WTC11 (cell line): ENCODE measurements at regions not wholly inside any gene's neighbourhood (a gene's known extent, or its start where the extent isn't known, plus 50 kb on each side); places are given as distances from the start of the nearest gene placed in this dataset.

ENCODE experiments used
- EMX1 ChIP-seq: fragments of 250-450 bp; sonication (Bioruptor Pico); IDR thresholded peaks from 2 replicates; pipeline ENCODE4 v1.8.0; 2021; ENCODE audit warnings: mild to moderate bottlenecking
- GRHL2 ChIP-seq: fragments of 250-450 bp; sonication (Bioruptor Pico); IDR thresholded peaks from 2 replicates; pipeline ENCODE4 v1.8.0; 2022; ENCODE audit warnings: mild to moderate bottlenecking, moderate library complexity; ENCODE audit not compliant: insufficient replicate concordance, severe bottlenecking
- IRF1 ChIP-seq: sonication (generic); formaldehyde crosslinking; IDR thresholded peaks from 2 replicates; pipeline ENCODE4 v1.8.0; 2023; ENCODE audit warnings: missing genetic modification reagents
- TCF7 ChIP-seq: sonication (generic); formaldehyde crosslinking; IDR thresholded peaks from 2 replicates; pipeline ENCODE4 v1.8.0; 2022; ENCODE audit warnings: mild to moderate bottlenecking, low read depth, missing genetic modification reagents, moderate library complexity
- TEAD1 ChIP-seq: sonication (generic); formaldehyde crosslinking; IDR thresholded peaks from 2 replicates; pipeline ENCODE4 v1.8.0; 2022; ENCODE audit warnings: mild to moderate bottlenecking, missing genetic modification reagents
- TF ChIP-seq, protein P1 (sequence below): fragments of 200-600 bp; IDR thresholded peaks from 2 replicates; pipeline ENCODE4 v1.8.0; 2022; ENCODE audit warnings: antibody characterized with exemption
- TF ChIP-seq, protein P2 (sequence below): sonication (generic); formaldehyde crosslinking; IDR thresholded peaks from 2 replicates; pipeline ENCODE4 v1.8.1; 2022; ENCODE audit warnings: mild to moderate bottlenecking, moderate library complexity, missing genetic modification reagents

DNA sequence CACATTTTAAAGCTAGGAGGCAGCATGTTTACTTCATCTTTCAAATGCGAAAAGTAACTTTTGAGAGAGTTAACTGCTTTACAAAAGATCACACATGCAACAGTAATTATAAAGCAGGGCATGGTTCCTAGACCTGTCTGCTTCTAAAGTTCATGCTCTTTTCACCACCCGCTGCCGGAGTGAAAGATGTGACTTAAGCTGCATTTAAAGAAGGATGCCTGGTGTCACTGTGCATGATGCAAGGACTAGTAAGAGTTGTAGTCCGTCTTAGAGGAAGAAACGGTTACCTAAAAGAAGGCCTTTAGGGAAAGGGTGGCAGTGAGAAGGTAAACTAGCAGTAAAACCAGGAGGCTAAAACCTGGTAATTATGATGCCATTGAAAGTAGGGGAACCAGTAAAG is 1689.1 kb downstream of the KCNT2 start:
- TF ChIP-seq, protein P1, sequence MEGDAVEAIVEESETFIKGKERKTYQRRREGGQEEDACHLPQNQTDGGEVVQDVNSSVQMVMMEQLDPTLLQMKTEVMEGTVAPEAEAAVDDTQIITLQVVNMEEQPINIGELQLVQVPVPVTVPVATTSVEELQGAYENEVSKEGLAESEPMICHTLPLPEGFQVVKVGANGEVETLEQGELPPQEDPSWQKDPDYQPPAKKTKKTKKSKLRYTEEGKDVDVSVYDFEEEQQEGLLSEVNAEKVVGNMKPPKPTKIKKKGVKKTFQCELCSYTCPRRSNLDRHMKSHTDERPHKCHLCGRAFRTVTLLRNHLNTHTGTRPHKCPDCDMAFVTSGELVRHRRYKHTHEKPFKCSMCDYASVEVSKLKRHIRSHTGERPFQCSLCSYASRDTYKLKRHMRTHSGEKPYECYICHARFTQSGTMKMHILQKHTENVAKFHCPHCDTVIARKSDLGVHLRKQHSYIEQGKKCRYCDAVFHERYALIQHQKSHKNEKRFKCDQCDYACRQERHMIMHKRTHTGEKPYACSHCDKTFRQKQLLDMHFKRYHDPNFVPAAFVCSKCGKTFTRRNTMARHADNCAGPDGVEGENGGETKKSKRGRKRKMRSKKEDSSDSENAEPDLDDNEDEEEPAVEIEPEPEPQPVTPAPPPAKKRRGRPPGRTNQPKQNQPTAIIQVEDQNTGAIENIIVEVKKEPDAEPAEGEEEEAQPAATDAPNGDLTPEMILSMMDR, result no peak
- TF ChIP-seq, protein P2, sequence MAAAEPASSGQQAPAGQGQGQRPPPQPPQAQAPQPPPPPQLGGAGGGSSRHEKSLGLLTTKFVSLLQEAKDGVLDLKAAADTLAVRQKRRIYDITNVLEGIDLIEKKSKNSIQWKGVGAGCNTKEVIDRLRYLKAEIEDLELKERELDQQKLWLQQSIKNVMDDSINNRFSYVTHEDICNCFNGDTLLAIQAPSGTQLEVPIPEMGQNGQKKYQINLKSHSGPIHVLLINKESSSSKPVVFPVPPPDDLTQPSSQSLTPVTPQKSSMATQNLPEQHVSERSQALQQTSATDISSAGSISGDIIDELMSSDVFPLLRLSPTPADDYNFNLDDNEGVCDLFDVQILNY (CRISPR knock-in tag), result no peak
- TF ChIP-seq GRHL2 (CRISPR knock-in tag) (no peak), IRF1 (CRISPR knock-in tag) (no peak), TCF7 (CRISPR knock-in tag) (no peak), EMX1 (CRISPR knock-in tag) (no peak), TEAD1 (CRISPR knock-in tag) (no peak)
